ENCODE measurements at regions not wholly inside any gene's neighbourhood (a gene's known extent, or its start where the extent isn't known, plus 50 kb on each side); places are given as distances from the start of the nearest gene placed in this dataset.

DNA sequence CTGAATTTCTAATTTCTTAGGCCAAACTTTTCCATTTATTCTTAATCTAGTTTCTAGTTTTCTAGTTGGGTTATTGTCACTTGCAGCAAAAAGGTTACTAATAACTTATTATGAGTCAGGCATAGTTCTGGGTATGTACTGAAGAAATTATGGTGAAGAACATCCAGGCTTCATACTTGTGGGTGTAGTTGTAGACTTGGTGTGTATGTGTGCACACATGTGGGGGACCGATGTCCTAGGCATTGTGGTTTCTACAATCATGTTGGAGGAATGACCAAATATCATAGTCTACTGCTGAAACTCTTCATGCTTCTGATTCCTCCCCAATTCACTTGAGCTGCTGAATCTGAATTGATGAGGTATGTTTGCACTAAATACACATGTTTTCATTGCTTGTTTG, 141.2 kb downstream of the PMAIP1 start:
- TF ChIP-seq, protein P1, sequence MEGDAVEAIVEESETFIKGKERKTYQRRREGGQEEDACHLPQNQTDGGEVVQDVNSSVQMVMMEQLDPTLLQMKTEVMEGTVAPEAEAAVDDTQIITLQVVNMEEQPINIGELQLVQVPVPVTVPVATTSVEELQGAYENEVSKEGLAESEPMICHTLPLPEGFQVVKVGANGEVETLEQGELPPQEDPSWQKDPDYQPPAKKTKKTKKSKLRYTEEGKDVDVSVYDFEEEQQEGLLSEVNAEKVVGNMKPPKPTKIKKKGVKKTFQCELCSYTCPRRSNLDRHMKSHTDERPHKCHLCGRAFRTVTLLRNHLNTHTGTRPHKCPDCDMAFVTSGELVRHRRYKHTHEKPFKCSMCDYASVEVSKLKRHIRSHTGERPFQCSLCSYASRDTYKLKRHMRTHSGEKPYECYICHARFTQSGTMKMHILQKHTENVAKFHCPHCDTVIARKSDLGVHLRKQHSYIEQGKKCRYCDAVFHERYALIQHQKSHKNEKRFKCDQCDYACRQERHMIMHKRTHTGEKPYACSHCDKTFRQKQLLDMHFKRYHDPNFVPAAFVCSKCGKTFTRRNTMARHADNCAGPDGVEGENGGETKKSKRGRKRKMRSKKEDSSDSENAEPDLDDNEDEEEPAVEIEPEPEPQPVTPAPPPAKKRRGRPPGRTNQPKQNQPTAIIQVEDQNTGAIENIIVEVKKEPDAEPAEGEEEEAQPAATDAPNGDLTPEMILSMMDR (IDR thresholded peaks at IDR 0.05; ENCODE audit: borderline replicate concordance, extremely low read depth, low read length, poor library complexity, severe bottlenecking): no peak
- no peak for TF ChIP-seq EZH2 (IDR thresholded peaks at IDR 0.05; ENCODE audit: borderline replicate concordance, low read depth, low read length, severe bottlenecking)

Data from DND-41 (cell line).